D721Med (cell line): ENCODE measurements at regions not wholly inside any gene's neighbourhood (a gene's known extent, or its start where the extent isn't known, plus 50 kb on each side); places are given as distances from the start of the nearest gene placed in this dataset.

Experiments
- DNase-seq: peaks from one replicate; pipeline ENCODE4 v3.0.0; 2011; ENCODE audit warnings: low spot score; ENCODE audit not compliant: insufficient read length
- FAIRE-seq: peaks from 2 replicates; lab custom pipeline; 2011; peaks lifted over from hg19 to GRCh38; lab: Jason Lieb, UNC
- TF ChIP-seq, protein P1 (sequence below): IDR thresholded peaks from 2 replicates; pipeline ENCODE4 v1.5.1; 2012; ENCODE audit warnings: mild to moderate bottlenecking, control low read depth; ENCODE audit not compliant: insufficient read depth; ENCODE audit errors: missing control alignments

DNA sequence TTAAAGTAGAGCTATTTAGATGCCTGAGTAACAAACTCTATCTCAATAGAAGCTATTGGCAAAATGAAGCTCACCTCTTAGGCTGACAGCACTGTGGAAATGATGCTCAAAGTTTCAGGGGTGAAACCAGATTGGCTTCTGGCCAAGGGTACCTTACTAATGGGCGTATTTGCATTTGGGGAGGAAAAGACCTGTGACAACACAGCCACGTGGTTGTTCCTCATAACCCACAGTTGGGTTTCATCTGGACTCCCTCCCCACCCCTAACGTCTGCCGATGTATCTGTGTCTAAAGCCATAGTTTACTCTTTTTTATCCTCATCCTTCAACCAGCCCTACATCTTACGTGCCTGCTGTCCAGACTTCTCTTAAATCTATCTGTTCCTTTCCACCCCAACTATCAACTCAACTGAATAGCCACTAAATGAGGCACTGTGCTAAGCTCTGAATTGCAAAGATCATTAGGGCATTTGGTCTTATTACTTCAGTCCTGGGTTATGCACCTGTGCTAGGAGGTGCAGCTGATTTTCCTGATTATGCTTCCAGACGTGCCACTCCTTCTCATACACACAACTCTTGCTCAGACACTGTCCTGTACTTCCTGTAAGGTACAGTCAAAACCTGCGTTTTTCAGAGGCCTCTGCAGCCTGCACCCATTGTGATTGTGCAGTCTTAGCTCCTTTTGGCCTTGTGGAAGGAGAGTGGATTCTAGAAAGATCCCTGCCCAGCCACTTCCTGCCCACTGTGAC lies 80.6 kb upstream of the ARMC2 start:
- TF ChIP-seq, protein P1, sequence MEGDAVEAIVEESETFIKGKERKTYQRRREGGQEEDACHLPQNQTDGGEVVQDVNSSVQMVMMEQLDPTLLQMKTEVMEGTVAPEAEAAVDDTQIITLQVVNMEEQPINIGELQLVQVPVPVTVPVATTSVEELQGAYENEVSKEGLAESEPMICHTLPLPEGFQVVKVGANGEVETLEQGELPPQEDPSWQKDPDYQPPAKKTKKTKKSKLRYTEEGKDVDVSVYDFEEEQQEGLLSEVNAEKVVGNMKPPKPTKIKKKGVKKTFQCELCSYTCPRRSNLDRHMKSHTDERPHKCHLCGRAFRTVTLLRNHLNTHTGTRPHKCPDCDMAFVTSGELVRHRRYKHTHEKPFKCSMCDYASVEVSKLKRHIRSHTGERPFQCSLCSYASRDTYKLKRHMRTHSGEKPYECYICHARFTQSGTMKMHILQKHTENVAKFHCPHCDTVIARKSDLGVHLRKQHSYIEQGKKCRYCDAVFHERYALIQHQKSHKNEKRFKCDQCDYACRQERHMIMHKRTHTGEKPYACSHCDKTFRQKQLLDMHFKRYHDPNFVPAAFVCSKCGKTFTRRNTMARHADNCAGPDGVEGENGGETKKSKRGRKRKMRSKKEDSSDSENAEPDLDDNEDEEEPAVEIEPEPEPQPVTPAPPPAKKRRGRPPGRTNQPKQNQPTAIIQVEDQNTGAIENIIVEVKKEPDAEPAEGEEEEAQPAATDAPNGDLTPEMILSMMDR, result no peak
- FAIRE-seq (no peak), DNase-seq (no peak)

- FAIRE-seq (no peak), DNase-seq (no peak)
- TF ChIP-seq, protein P1, result no peak
Measured at GRCh38 chr6:108768166-108768555, 80.1 kb upstream of the ARMC2 start.

DNA sequence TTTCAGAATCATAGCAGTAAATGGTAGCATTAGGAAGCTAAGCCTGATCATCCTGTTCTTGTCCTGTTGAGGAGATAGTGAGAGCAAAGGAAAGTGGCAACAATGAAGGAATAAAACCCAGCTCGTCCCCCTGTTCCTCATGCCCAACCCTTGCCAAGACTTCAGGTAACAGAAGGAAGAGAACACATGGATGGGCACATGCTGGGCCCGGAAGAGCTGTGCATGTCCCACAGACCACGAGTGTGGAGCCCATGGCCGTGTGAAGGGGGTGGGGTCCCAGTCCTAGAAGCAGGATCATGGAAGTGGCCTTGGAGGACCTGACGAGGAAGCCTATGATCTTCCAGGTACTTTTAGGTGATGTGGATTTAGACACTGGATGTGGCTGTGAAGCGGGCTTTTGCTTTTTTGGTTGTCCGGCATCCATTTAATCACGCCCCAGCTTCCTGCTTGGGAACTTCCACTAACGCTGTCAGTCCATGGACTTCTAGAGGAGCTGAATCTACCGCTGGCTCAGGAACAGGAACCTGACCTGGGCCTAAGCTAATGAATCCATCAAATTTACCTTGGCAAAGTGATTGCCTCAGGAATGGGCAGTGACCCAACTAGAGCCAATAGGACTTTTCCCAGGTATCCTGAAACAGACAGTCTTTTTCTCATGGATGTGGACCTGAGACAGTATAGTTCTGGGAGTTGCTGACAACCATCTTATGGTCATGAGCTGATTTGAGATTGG lies 79.3 kb upstream of the ARMC2 start:
- DNase-seq (no peak), FAIRE-seq (no peak)
- TF ChIP-seq, protein P1, result no peak

GRCh38 chr6:108771421-108771820 lies 76.8 kb upstream of the ARMC2 start:
- FAIRE-seq (no peak), DNase-seq (no peak)
- TF ChIP-seq, protein P1, result no peak

GRCh38 chr6:108774555-108774954 lies 73.7 kb upstream of the ARMC2 start:
- FAIRE-seq (no peak), DNase-seq (no peak)
- TF ChIP-seq, protein P1, result no peak

DNA sequence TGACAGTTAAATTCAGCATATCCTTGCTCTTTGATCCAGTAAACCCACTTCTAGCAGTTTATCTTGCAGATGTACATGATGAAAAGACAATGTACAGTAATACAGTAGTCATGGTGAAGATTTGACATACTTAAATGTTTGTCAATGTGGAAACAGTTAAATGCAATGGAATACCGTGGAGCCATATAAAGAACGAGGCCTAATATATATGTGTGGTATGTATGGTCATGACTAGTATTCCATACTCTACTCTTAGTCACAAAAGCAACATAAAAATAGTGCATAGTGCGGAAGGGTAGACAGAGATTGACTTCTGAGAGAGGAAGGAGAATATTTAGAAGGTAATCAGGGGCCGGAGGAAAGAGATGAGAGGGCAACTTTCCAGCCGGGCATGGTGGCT lies 70.7 kb upstream of the ARMC2 start:
- FAIRE-seq, result no peak
- TF ChIP-seq, protein P1, result no peak
- no peak for DNase-seq

GRCh38 chr6:108778421-108779186 lies 69.6 kb upstream of the ARMC2 start:
- FAIRE-seq (no peak), DNase-seq (no peak)
- TF ChIP-seq, protein P1, result no peak
